HUES48 (cell line): ENCODE measurements at regions not wholly inside any gene's neighbourhood (a gene's known extent, or its start where the extent isn't known, plus 50 kb on each side); places are given as distances from the start of the nearest gene placed in this dataset.

Experiments
- H3K27ac ChIP-seq: one replicate; pipeline ENCODE4 v1.7.0; 2013; ENCODE audit warnings: low read depth, low read length, inconsistent platforms
- H3K27me3 ChIP-seq: 2 replicates; pipeline ENCODE4 v1.6.1; 2013; ENCODE audit warnings: mild to moderate bottlenecking, low read length; ENCODE audit not compliant: control insufficient read depth, insufficient read depth
- H3K36me3 ChIP-seq: 2 replicates; pipeline ENCODE4 v1.6.1; 2013; ENCODE audit warnings: low read length; ENCODE audit not compliant: control insufficient read depth, insufficient read depth
- H3K4me1 ChIP-seq: 2 replicates; pipeline ENCODE4 v1.6.1; 2013; ENCODE audit warnings: mild to moderate bottlenecking, low read length; ENCODE audit not compliant: control insufficient read depth, insufficient read depth
- H3K4me3 ChIP-seq: 2 replicates; pipeline ENCODE4 v1.5.1; 2013; ENCODE audit warnings: mild to moderate bottlenecking, low read depth, low read length
- H3K9ac ChIP-seq: 2 replicates; pipeline ENCODE4 v1.6.1; 2013; ENCODE audit warnings: mild to moderate bottlenecking, low read depth, low read length, moderate library complexity
- H3K9me3 ChIP-seq: 2 replicates; pipeline ENCODE4 v1.6.1; 2013; ENCODE audit warnings: low read length; ENCODE audit not compliant: control insufficient read depth, insufficient read depth

DNA sequence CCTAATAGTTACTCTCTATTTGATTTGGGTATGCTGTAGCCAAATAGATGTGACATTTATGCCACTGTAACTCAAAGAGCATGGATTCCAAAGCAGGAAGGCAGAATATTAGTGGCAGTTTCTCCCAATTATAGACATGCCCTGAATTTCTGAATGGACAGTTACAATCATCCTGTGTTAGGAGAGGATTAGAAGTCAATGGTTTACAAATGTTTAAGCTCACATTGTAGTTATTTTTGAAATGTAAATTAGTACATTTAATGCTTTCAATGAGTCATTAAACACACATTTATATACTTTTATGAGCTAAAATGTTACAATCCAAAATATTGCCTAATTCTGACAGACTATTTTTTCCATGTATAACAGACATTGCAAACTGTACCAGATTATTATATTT lies 62.3 kb upstream of the CDH18 start:
- H3K27me3 ChIP-seq = no peaks in the 10 kb centered on the region
- no peaks in the 10 kb centered on the region for H3K9me3 ChIP-seq

GRCh38 chr5:20044460-20044859 lies 56.5 kb upstream of the CDH18 start:
- 0 out of 2 replicates have a peak, but pooled peaks cover 3% of the 10 kb centered on the region for H3K4me1 ChIP-seq
- H3K4me3 ChIP-seq = no peak overlapping the region
- H3K9me3 ChIP-seq = no peaks in the 10 kb centered on the region
- H3K27ac ChIP-seq = no peak overlapping the region
- no peaks in the 10 kb centered on the region for H3K27me3 ChIP-seq
- H3K36me3 ChIP-seq = no peaks in the 10 kb centered on the region
- H3K9ac ChIP-seq = no peak overlapping the region

More for the DNA sequence above, 62.3 kb upstream of the CDH18 start:
- Histone ChIP-seq H3K4me1 (0 out of 2 replicates have a peak, but pooled peaks cover 3% of the 10 kb centered on the region), H3K27ac (no peak overlapping the region), H3K4me3 (no peak overlapping the region), H3K9ac (no peak overlapping the region), H3K36me3 (no peaks in the 10 kb centered on the region)

DNA sequence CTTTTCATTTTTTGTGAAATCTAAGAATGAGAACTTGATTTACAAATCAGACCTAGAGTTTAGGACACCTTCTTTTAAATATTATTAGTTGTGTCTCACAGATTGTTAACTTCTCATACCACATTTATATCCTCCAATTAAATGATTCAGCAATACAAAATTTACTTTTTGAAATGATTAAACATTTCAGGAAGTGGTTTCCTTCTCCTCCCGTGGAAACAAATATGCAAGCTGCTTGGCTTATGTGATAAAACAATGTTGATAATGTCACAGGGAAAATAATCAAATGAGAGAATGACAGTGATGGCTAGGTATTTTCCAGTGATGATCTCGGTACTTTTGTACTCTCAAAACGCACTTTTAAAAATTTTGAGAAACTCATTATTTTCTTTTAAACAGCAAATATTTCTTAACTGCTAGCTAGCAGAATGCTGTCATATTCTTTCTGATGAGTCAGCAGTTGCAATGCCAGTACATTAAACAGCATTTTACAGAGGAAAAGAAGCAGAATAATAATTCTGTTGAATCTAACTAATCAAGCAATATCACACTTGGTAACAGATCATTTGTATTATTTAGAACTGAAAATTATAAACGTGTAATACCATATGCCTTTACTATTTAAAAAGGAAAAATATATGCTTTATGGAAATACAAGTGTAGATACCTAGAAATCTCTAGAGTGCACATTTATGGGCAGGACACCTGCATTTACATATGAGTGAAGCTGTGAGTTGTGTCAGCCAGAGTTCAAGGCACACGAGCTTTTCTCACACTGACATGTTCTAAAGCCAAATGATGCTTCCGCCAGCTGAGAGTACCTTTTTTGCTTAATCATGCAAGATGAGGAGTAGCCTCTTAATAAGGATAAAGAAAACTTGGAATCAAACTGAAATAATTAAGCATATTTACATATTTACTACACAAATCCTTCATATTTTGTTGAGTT lies 53.6 kb upstream of the CDH18 start:
- H3K9ac ChIP-seq = no peak overlapping the region
- H3K4me3 ChIP-seq = no peak overlapping the region
- H3K27ac ChIP-seq = no peak overlapping the region
- no peaks in the 10 kb centered on the region for H3K9me3 ChIP-seq
- no peaks in the 10 kb centered on the region for H3K4me1 ChIP-seq
- H3K36me3 ChIP-seq = no peaks in the 10 kb centered on the region
- no peaks in the 10 kb centered on the region for H3K27me3 ChIP-seq

GRCh38 chr5:20040901-20041300 lies 52.9 kb upstream of the CDH18 start:
- no peaks in the 10 kb centered on the region for H3K36me3 ChIP-seq
- H3K4me1 ChIP-seq = no peaks in the 10 kb centered on the region
- H3K27ac ChIP-seq = no peak overlapping the region
- no peaks in the 10 kb centered on the region for H3K27me3 ChIP-seq
- no peak overlapping the region for H3K9ac ChIP-seq
- H3K4me3 ChIP-seq = no peak overlapping the region
- H3K9me3 ChIP-seq = no peaks in the 10 kb centered on the region
